Esophagus muscularis mucosa (tissue), 4 donors: ENCODE measurements at regions not wholly inside any gene's neighbourhood (a gene's known extent, or its start where the extent isn't known, plus 50 kb on each side); places are given as distances from the start of the nearest gene placed in this dataset.

Experiments used
- CTCF ChIP-seq, 3 experiments: fragments of 200-600 bp in 2 of 3; fragments of 450-650 bp in 1 of 3; sonication (generic) in 2 of 3; IDR thresholded peaks; one replicate each; pipeline ENCODE4 v1.5.1; 2017 to 2019; ENCODE audit warnings: antibody characterized with exemption in 3 of 3, mild to moderate bottlenecking in 2 of 3, moderate library complexity in 1 of 3
- EP300 ChIP-seq: sonication (generic); formaldehyde crosslinking; IDR thresholded peaks from one replicate; pipeline ENCODE4 v1.6.1; 2017; ENCODE audit warnings: antibody characterized with exemption
- POLR2A ChIP-seq: fragments of 450-650 bp; IDR thresholded peaks from one replicate; pipeline ENCODE4 v1.6.1; 2017; ENCODE audit warnings: antibody characterized with exemption, moderate library complexity, mild to moderate bottlenecking, low read depth
- POLR2AphosphoS5 ChIP-seq, 2 donors: sonication (generic); formaldehyde crosslinking; IDR thresholded peaks; one replicate each; pipeline ENCODE4 v1.6.1; 2017; ENCODE audit warnings: antibody characterized with exemption in 2 of 2

- TF ChIP-seq POLR2A, result no peak
- TF ChIP-seq CTCF (IDR thresholded peaks at IDR 0.05), result no peak
- no peak for TF ChIP-seq EP300
- TF ChIP-seq POLR2AphosphoS5 (IDR thresholded peaks at IDR 0.05), result no peak
Measured at GRCh38 chr4:30538794-30539193, 181.4 kb upstream of the PCDH7 start.
